ENCODE measurements at regions not wholly inside any gene's neighbourhood (a gene's known extent, or its start where the extent isn't known, plus 50 kb on each side); places are given as distances from the start of the nearest gene placed in this dataset.
"Not testable (repeated sequence)": the region's sequence is repeated elsewhere in the genome, so short reads cannot be mapped to it uniquely, and the experiment has no call there.

- H3K27ac ChIP-seq = not testable (repeated sequence)
These were observed 124.6 kb upstream of the ZNF469 start for GRCh38 chr16:88258141-88258540.

- H3K27ac ChIP-seq = not testable (repeated sequence)
These were observed 123.8 kb upstream of the ZNF469 start for GRCh38 chr16:88258764-88259525.

GRCh38 chr16:88259538-88259937, 123.2 kb upstream of the ZNF469 start:
- H3K27ac ChIP-seq = not testable (repeated sequence)

GRCh38 chr16:88260146-88260545, 122.6 kb upstream of the ZNF469 start:
- H3K27ac ChIP-seq = not testable (repeated sequence)

GRCh38 chr16:88260881-88261665, 121.7 kb upstream of the ZNF469 start:
- not testable (repeated sequence) for H3K27ac ChIP-seq

GRCh38 chr16:88261814-88262605, 120.7 kb upstream of the ZNF469 start:
- not testable (repeated sequence) for H3K27ac ChIP-seq

GRCh38 chr16:88262858-88263563, 119.7 kb upstream of the ZNF469 start:
- not testable (repeated sequence) for H3K27ac ChIP-seq

GRCh38 chr16:88263681-88264287, 119.0 kb upstream of the ZNF469 start:
- not testable (repeated sequence) for H3K27ac ChIP-seq

GRCh38 chr16:88264641-88265285, 118.0 kb upstream of the ZNF469 start:
- no peak for TF ChIP-seq CTCF (conservative IDR thresholded peaks at IDR 0.05)
- no peak overlapping the region for H3K27ac ChIP-seq

- not testable (repeated sequence) for H3K27ac ChIP-seq
These were observed 117.3 kb upstream of the ZNF469 start for GRCh38 chr16:88265286-88265938.

- H3K27ac ChIP-seq = not testable (repeated sequence)
These were observed 116.7 kb upstream of the ZNF469 start for GRCh38 chr16:88266036-88266435.

GRCh38 chr16:88266935-88267551, 115.7 kb upstream of the ZNF469 start:
- not testable (repeated sequence) for H3K27ac ChIP-seq

GRCh38 chr16:88268186-88268970, 114.4 kb upstream of the ZNF469 start:
- not testable (repeated sequence) for H3K27ac ChIP-seq

- H3K27ac ChIP-seq = not testable (repeated sequence)
These were observed 112.5 kb upstream of the ZNF469 start for GRCh38 chr16:88270171-88270790.

- not testable (repeated sequence) for H3K27ac ChIP-seq
These were observed 111.5 kb upstream of the ZNF469 start for GRCh38 chr16:88271296-88271695.

- H3K27ac ChIP-seq = not testable (repeated sequence)
These were observed 111.0 kb upstream of the ZNF469 start for GRCh38 chr16:88271776-88272175.

- not testable (repeated sequence) for H3K27ac ChIP-seq
These were observed 110.3 kb upstream of the ZNF469 start for GRCh38 chr16:88272437-88272836.

Measured in VCaP (cell line).